GM12891 (cell line): ENCODE measurements at regions not wholly inside any gene's neighbourhood (a gene's known extent, or its start where the extent isn't known, plus 50 kb on each side); places are given as distances from the start of the nearest gene placed in this dataset.
"Not testable (repeated sequence)": the region's sequence is repeated elsewhere in the genome, so short reads cannot be mapped to it uniquely, and the experiment has no call there.

Experiments used
- POLR2A ChIP-seq: IDR thresholded peaks from 2 replicates; pipeline ENCODE4 v1.6.1; 2011; ENCODE audit warnings: low read depth, low read length, control low read depth
- TAF1 ChIP-seq: IDR thresholded peaks from 2 replicates; pipeline ENCODE4 v1.6.1; 2011; ENCODE audit warnings: low read depth, low read length, control low read depth

GRCh38 chr1:147423100-147423827, 118.0 kb upstream of the BCL9 start:
- not testable (repeated sequence) for TF ChIP-seq POLR2A, TAF1
